Right atrium auricular region (tissue), 2 donors: ENCODE measurements at regions not wholly inside any gene's neighbourhood (a gene's known extent, or its start where the extent isn't known, plus 50 kb on each side); places are given as distances from the start of the nearest gene placed in this dataset.

Experiments used
- DNase-seq: peaks from one replicate; pipeline ENCODE4 v3.0.0-alpha.2; 2019; ENCODE audit warnings: low spot score
- H3K27ac ChIP-seq, 2 donors: fragments of 200-600 bp; sonication (generic); 1 replicate in 1 of 2; 2 replicates in 1 of 2; pipeline ENCODE4 v1.5.1; 2016 to 2019
- H3K27me3 ChIP-seq, 2 donors: fragments of 200-600 bp; sonication (generic); one replicate each; pipeline versions ENCODE4 v1.5.1 to v1.6.0; 2017 to 2019
- H3K36me3 ChIP-seq: fragments of 200-600 bp; sonication (generic); one replicate; pipeline ENCODE4 v1.5.1; 2016
- H3K4me1 ChIP-seq, 2 donors: fragments of 200-600 bp; sonication (generic); one replicate each; pipeline versions ENCODE4 v1.5.1 to v1.6.0; 2017 to 2019
- H3K4me3 ChIP-seq, 2 donors: fragments of 200-600 bp; sonication (generic); 1 replicate in 1 of 2; 2 replicates in 1 of 2; pipeline ENCODE4 v1.5.1; 2017 to 2019; ENCODE audit warnings: mild to moderate bottlenecking in 1 of 2, moderate library complexity in 1 of 2
- H3K9me3 ChIP-seq, 2 donors: fragments of 200-600 bp; sonication (generic); one replicate each; pipeline ENCODE4 v1.5.1; 2019
- TF ChIP-seq, protein P1 (sequence below), 2 donors: fragments of 200-600 bp; sonication (generic); IDR thresholded peaks; one replicate each; pipeline ENCODE4 v1.5.1; 2019; ENCODE audit warnings: antibody characterized with exemption in 2 of 2

DNA sequence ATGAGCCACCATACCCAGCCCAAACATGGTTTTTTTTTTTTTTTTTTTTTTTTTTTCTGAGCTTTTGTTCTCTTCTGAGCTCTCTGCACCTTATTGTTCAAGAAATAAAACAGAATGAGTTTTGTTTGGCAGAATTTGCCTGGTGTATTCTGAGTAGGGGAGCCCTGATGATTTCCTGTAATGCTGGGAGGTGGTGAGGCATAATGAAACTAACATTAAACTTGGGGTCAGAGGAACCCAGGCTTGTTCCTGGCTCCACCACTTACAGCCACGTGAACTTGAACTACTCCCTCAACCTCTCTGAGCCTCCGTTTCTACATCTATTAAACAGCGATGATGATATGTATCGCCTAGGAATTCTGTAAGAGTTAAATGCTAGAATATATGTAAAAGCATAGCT, 276.3 kb upstream of the CRY1 start:
- DNase-seq: no peak
- Histone ChIP-seq H3K27me3 (no peaks in the 10 kb centered on the region), H3K4me3 (no peak overlapping the region), H3K36me3 (no peaks in the 10 kb centered on the region), H3K4me1 (no peaks in the 10 kb centered on the region), H3K9me3 (no peaks in the 10 kb centered on the region), H3K27ac (no peak overlapping the region)
- TF ChIP-seq, protein P1, sequence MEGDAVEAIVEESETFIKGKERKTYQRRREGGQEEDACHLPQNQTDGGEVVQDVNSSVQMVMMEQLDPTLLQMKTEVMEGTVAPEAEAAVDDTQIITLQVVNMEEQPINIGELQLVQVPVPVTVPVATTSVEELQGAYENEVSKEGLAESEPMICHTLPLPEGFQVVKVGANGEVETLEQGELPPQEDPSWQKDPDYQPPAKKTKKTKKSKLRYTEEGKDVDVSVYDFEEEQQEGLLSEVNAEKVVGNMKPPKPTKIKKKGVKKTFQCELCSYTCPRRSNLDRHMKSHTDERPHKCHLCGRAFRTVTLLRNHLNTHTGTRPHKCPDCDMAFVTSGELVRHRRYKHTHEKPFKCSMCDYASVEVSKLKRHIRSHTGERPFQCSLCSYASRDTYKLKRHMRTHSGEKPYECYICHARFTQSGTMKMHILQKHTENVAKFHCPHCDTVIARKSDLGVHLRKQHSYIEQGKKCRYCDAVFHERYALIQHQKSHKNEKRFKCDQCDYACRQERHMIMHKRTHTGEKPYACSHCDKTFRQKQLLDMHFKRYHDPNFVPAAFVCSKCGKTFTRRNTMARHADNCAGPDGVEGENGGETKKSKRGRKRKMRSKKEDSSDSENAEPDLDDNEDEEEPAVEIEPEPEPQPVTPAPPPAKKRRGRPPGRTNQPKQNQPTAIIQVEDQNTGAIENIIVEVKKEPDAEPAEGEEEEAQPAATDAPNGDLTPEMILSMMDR (IDR thresholded peaks at IDR 0.05): no peak

DNA sequence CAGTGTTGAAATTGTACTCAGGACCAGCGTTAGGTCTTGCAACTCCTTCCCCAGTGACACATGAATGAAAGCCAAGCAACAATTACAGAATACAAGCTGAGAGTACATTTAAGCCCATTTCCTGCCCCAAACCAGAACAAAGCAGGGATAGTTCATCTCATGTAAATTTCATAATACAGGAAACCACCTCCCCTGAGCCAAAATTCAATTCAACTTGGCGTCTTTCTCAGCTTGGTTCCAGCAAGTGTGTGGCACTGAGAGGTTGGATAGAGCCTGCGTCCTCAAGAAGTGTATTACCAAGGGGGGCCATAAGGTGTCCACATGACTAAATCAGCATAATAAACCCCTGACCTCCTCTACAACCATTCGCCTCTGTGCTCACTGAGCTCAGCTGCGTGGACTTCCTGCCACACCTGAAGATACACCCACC, 278.9 kb upstream of the CRY1 start:
- H3K9me3 ChIP-seq: no peaks in the 10 kb centered on the region
- TF ChIP-seq, protein P1 (IDR thresholded peaks at IDR 0.05): no peak
- no peak for DNase-seq
- no peaks in the 10 kb centered on the region for H3K4me1 ChIP-seq
- no peaks in the 10 kb centered on the region for H3K27me3 ChIP-seq
- H3K36me3 ChIP-seq: no peaks in the 10 kb centered on the region
- H3K27ac ChIP-seq: no peak overlapping the region
- no peak overlapping the region for H3K4me3 ChIP-seq

DNA sequence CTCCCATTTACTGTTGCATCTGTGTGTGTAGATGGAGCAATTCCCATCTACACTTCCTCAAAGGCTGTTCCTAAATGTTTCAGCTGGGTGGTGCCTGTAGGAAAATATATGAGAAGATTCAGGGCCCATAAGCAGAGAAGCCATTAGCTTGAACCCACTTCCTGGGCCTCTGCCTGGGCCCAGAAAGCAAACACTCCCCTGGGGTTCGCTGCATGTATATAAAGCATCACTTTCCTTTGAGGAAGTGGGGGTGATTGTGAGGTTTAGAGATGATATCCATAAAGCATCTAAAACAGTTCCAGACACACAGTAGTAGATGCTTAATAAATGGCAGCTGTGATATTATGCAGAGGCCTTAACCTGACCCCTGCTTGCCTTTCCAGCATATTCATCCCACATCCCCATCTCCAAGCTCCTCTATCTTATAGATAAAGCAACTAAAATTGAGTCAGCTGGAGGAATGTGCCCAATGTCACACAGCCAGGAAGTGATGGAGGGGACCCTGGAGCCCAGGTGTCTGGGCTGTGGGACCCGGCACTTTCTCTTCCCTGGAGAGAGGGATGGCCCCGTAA, 280.0 kb upstream of the CRY1 start:
- TF ChIP-seq, protein P1 (IDR thresholded peaks at IDR 0.05): no peak
- Histone ChIP-seq H3K27me3 (no peaks in the 10 kb centered on the region), H3K4me3 (no peak overlapping the region), H3K36me3 (no peaks in the 10 kb centered on the region), H3K9me3 (no peaks in the 10 kb centered on the region), H3K27ac (no peak overlapping the region), H3K4me1 (no peaks in the 10 kb centered on the region)
- DNase-seq: no peak

DNA sequence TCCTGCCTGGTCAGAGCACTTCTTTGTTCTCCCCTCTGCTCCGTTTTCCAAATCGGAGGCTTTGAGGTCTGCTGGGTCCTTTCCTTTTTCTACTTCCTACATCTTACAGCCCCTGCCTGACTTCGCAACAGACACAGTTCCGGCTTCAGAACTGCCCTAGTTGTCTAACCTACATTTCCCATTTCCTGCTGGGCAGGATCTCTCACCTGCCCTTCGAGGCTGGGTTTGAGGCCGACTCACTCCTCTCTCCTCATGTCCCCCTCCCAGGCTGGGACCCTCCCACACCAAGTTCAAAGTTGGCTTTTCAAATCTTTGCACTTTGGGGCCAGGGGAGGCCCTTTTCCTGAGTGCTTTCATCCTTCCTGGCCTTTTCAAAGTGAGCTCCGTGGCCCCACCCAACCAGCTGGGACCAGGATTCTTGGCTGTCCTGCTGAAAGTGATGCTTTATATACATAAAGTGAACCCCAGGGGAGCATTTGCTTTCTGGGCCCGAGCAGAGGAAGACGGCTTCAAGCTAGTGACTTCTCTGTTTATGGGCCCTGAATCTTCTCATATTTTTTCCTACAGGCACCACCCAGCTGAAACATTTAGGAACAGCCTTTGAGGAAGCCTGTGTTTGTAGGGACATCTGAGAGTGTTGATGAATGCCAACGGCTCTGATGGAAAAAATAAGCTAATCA, 281.0 kb upstream of the CRY1 start:
- H3K27me3 ChIP-seq: no peaks in the 10 kb centered on the region
- H3K27ac ChIP-seq: no peak overlapping the region
- H3K9me3 ChIP-seq: no peaks in the 10 kb centered on the region
- no peak overlapping the region for H3K4me3 ChIP-seq
- no peak for DNase-seq
- H3K4me1 ChIP-seq: no peaks in the 10 kb centered on the region
- H3K36me3 ChIP-seq: no peaks in the 10 kb centered on the region
- TF ChIP-seq, protein P1 (IDR thresholded peaks at IDR 0.05): no peak

DNA sequence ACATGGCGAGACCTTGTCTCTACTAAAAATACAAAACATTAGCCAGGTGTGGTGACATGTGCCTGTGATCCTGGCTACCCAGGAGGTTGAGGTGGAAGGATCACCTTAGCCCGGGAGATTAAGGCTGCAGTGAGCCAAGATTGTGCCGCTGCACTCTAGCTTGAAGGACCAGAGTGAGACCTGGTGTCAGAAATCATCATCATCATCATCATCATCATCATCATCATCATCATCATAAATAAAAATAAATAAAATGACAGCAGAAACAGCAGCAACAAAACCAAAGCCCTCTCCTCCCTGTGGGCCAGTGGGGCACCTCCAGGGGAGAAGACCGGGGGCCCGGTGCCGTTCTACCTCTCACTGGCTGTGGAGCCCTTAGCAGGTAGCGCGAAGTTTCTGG, 281.9 kb upstream of the CRY1 start:
- TF ChIP-seq, protein P1 (IDR thresholded peaks at IDR 0.05): no peak
- Histone ChIP-seq H3K27ac (no peak overlapping the region), H3K4me3 (no peak overlapping the region), H3K36me3 (no peaks in the 10 kb centered on the region), H3K27me3 (no peaks in the 10 kb centered on the region), H3K4me1 (no peaks in the 10 kb centered on the region), H3K9me3 (no peaks in the 10 kb centered on the region)
- DNase-seq: no peak
